DOHH2 (cell line): ENCODE measurements at regions not wholly inside any gene's neighbourhood (a gene's known extent, or its start where the extent isn't known, plus 50 kb on each side); places are given as distances from the start of the nearest gene placed in this dataset.

ENCODE experiments used
- CTCF ChIP-seq: fragments of 200-600 bp; sonication (generic); IDR thresholded peaks from one replicate; pipeline ENCODE4 v1.5.1; 2014; ENCODE audit warnings: antibody characterized with exemption, mild to moderate bottlenecking, low read depth, low read length; ENCODE audit not compliant: poor library complexity, severe bottlenecking
- EZH2phosphoT487 ChIP-seq: fragments of 200-600 bp; sonication (generic); IDR thresholded peaks from 2 replicates; pipeline ENCODE4 v1.6.1; 2017; ENCODE audit warnings: borderline replicate concordance, mild to moderate bottlenecking, antibody characterized with exemption, low read length, moderate library complexity, mixed read lengths

- TF ChIP-seq CTCF (no peak), EZH2phosphoT487 (no peak)
Observed at GRCh38 chr15:67002368-67002767, 63.0 kb upstream of the SMAD3 start.
